ENCODE measurements at regions not wholly inside any gene's neighbourhood (a gene's known extent, or its start where the extent isn't known, plus 50 kb on each side); places are given as distances from the start of the nearest gene placed in this dataset.

- H3K36me3 ChIP-seq (ENCODE audit: control insufficient read depth in 4 of 4, insufficient read depth in 3 of 4, low read depth in 1 of 4, low read length in 3 of 4), result no peaks in the 10 kb centered on the region
- no peaks in the 10 kb centered on the region for H3K27me3 ChIP-seq (ENCODE audit: control insufficient read depth in 4 of 4, insufficient read depth in 4 of 4, low read length in 3 of 4)
- no peak overlapping the region for H3K27ac ChIP-seq (ENCODE audit: low read depth in 1 of 2, low read length in 2 of 2)
- TF ChIP-seq CTCF (IDR thresholded peaks at IDR 0.05; ENCODE audit: low read depth, low read length, missing input control) (no peak), NR2F2 (IDR thresholded peaks at IDR 0.05) (no peak), ZBTB33 (IDR thresholded peaks at IDR 0.05) (no peak), GABPA (IDR thresholded peaks at IDR 0.05 in 1 of 2, conservative IDR thresholded peaks at IDR 0.05 in 1 of 2) (no peak), HNF4A (conservative IDR thresholded peaks at IDR 0.05) (no peak), MAX (IDR thresholded peaks at IDR 0.05) (no peak), SP1 (IDR thresholded peaks at IDR 0.05) (no peak), REST (IDR thresholded peaks at IDR 0.05) (no peak)
- no peak overlapping the region for H3K4me3 ChIP-seq (ENCODE audit: low read depth in 1 of 3, low read length in 3 of 3)
- DNase-seq (ENCODE audit: low spot score), result no peak
- no peaks in the 10 kb centered on the region for H3K4me1 ChIP-seq (ENCODE audit: control insufficient read depth in 4 of 4, insufficient read depth in 4 of 4, low read length in 3 of 4)
- 85% methylated on average over 7 of the region's 7 CpGs for WGBS
- H3K9ac ChIP-seq (ENCODE audit: low read depth in 1 of 2, low read length in 2 of 2), result no peak overlapping the region
- no peaks in the 10 kb centered on the region for H3K9me3 ChIP-seq (ENCODE audit: control insufficient read depth in 4 of 4, low read length in 3 of 4)
Observed at GRCh38 chr6:22231050-22231449, 65.8 kb downstream of the PRL start.

- no peak overlapping the region for H3K4me3 ChIP-seq (ENCODE audit: low read depth in 1 of 3, low read length in 3 of 3)
- no peak for DNase-seq (ENCODE audit: low spot score)
- no peaks in the 10 kb centered on the region for H3K4me1 ChIP-seq (ENCODE audit: control insufficient read depth in 4 of 4, insufficient read depth in 4 of 4, low read length in 3 of 4)
- no peaks in the 10 kb centered on the region for H3K27me3 ChIP-seq (ENCODE audit: control insufficient read depth in 4 of 4, insufficient read depth in 4 of 4, low read length in 3 of 4)
- TF ChIP-seq RXRA (IDR thresholded peaks at IDR 0.05) (no peak), FOXA2 (IDR thresholded peaks at IDR 0.05) (no peak), RAD21 (IDR thresholded peaks at IDR 0.05) (no peak), HNF4A (conservative IDR thresholded peaks at IDR 0.05) (no peak), CTCF (IDR thresholded peaks at IDR 0.05; ENCODE audit: low read depth, low read length, missing input control) (no peak), ZBTB33 (IDR thresholded peaks at IDR 0.05) (no peak), YY1 (IDR thresholded peaks at IDR 0.05) (no peak), GABPA (IDR thresholded peaks at IDR 0.05 in 1 of 2, conservative IDR thresholded peaks at IDR 0.05 in 1 of 2) (no peak), HNF4G (IDR thresholded peaks at IDR 0.05) (no peak), REST (IDR thresholded peaks at IDR 0.05) (no peak), SP1 (IDR thresholded peaks at IDR 0.05) (no peak), JUND (IDR thresholded peaks at IDR 0.05) (no peak)
- WGBS, result 89% methylated on average over 4 of the region's 4 CpGs
- H3K9me3 ChIP-seq (ENCODE audit: control insufficient read depth in 4 of 4, low read length in 3 of 4), result no peaks in the 10 kb centered on the region
- H3K36me3 ChIP-seq (ENCODE audit: control insufficient read depth in 4 of 4, insufficient read depth in 3 of 4, low read depth in 1 of 4, low read length in 3 of 4), result no peaks in the 10 kb centered on the region
- H3K27ac ChIP-seq (ENCODE audit: low read depth in 1 of 2, low read length in 2 of 2), result no peak overlapping the region
- no peak overlapping the region for H3K9ac ChIP-seq (ENCODE audit: low read depth in 1 of 2, low read length in 2 of 2)
Observed at GRCh38 chr6:22231616-22232015, 65.2 kb downstream of the PRL start.
